ENCODE measurements at regions not wholly inside any gene's neighbourhood (a gene's known extent, or its start where the extent isn't known, plus 50 kb on each side); places are given as distances from the start of the nearest gene placed in this dataset.

- Mint-ChIP-seq H3K27ac (no peak overlapping the region), H3K4me1 (peaks cover 2% of the 10 kb centered on the region; the same call in 1 of the 3 replicates), H3K9me3 (no peaks in the 10 kb centered on the region), H3K36me3 (ENCODE audit: low read depth) (no peaks in the 10 kb centered on the region), H3K27me3 (ENCODE audit: insufficient read depth, low read depth, poor library complexity) (no peaks in the 10 kb centered on the region), H3K4me3 (no peak overlapping the region)
- ATAC-seq (no peak), DNase-seq (ENCODE audit: low spot score) (no peak)
- Histone ChIP-seq H2AFZ (peak overlapping the region; percentile 70; the same call in 1 of the 2 replicates), H3K4me3 (no peak overlapping the region), H3K4me2 (no peak overlapping the region), H3K27ac (ENCODE audit: low read depth) (no peak overlapping the region), H3K79me2 (replicated peaks; ENCODE audit: insufficient read depth) (no peaks in the 10 kb centered on the region), H3K36me3 (ENCODE audit: insufficient read depth) (no peaks in the 10 kb centered on the region), H3K9me2 (ENCODE audit: insufficient read depth) (no peaks in the 10 kb centered on the region), H4K20me1 (replicated peaks; ENCODE audit: insufficient read depth) (no peaks in the 10 kb centered on the region), H3K27me3 (ENCODE audit: insufficient read depth) (no peaks in the 10 kb centered on the region), H3F3A (replicated peaks; ENCODE audit: low read depth) (no peaks in the 10 kb centered on the region), H3K4me1 (ENCODE audit: insufficient read depth) (peaks cover 4% of the 10 kb centered on the region; the same call in 1 of the 2 replicates)
- TF ChIP-seq STAT1 (IDR thresholded peaks at IDR 0.05; ENCODE audit: unreplicated experiment), result no peak
- no peak for TF ChIP-seq ZNF462 (CRISPR knock-in tag; IDR thresholded peaks at IDR 0.05)
- no peak for TF ChIP-seq CREB1 (CRISPR knock-in tag; IDR thresholded peaks at IDR 0.05; ENCODE audit: low read depth)
- TF ChIP-seq CTCF (conservative IDR thresholded peaks at IDR 0.05; ENCODE audit: low read depth in 2 of 2), result no peak
- no peak for TF ChIP-seq REST (IDR thresholded peaks at IDR 0.05; ENCODE audit: unreplicated experiment)
- no peak for TF ChIP-seq EZH2 (IDR thresholded peaks at IDR 0.05; ENCODE audit: low read depth, unreplicated experiment)
Measured at GRCh38 chr5:28286566-28286965, 1248.2 kb upstream of the CDH9 start.

Data from GM23338 (cell line).